ENCODE measurements at regions not wholly inside any gene's neighbourhood (a gene's known extent, or its start where the extent isn't known, plus 50 kb on each side); places are given as distances from the start of the nearest gene placed in this dataset.

- CTCF ChIA-PET = no interaction called here
- peaks cover 81% of the 10 kb centered on the region for H3K27me3 Mint-ChIP-seq (ENCODE audit: unreplicated experiment)
These were observed 254.8 kb downstream of the CYP26B1 start for GRCh38 chr2:71892896-71893295.

GRCh38 chr2:71892423-71892730, 255.3 kb downstream of the CYP26B1 start:
- BruUV-seq (replicated peaks) = no TSS peak
- TF ChIP-seq CTCF (IDR thresholded peaks at IDR 0.05; ENCODE audit: unreplicated experiment) = no peak
- CTCF ChIA-PET = no interaction called here
- peaks cover 81% of the 10 kb centered on the region for H3K27me3 Mint-ChIP-seq (ENCODE audit: unreplicated experiment)
- no peaks in the 10 kb centered on the region for H3K36me3 Mint-ChIP-seq (ENCODE audit: insufficient read depth, unreplicated experiment)
- intact Hi-C loops (cut with micrococcal nuclease; ENCODE audit: unreplicated experiment) = no loop called here
- no peaks in the 10 kb centered on the region for H3K9me3 Mint-ChIP-seq (ENCODE audit: low read depth, unreplicated experiment)
- no peaks in the 10 kb centered on the region for H3K4me1 Mint-ChIP-seq (ENCODE audit: low read depth, unreplicated experiment)
- H3K4me3 Mint-ChIP-seq (ENCODE audit: low read depth, unreplicated experiment) = no peak overlapping the region
- DNase-seq = no peak
- no peak overlapping the region for H3K27ac Mint-ChIP-seq (ENCODE audit: unreplicated experiment)

More at GRCh38 chr2:71892896-71893295, 254.8 kb downstream of the CYP26B1 start:
- no peak for TF ChIP-seq CTCF (IDR thresholded peaks at IDR 0.05; ENCODE audit: unreplicated experiment)
- Mint-ChIP-seq H3K36me3 (ENCODE audit: insufficient read depth, unreplicated experiment) (no peaks in the 10 kb centered on the region), H3K9me3 (ENCODE audit: low read depth, unreplicated experiment) (no peaks in the 10 kb centered on the region), H3K4me1 (ENCODE audit: low read depth, unreplicated experiment) (no peaks in the 10 kb centered on the region), H3K4me3 (ENCODE audit: low read depth, unreplicated experiment) (no peak overlapping the region), H3K27ac (ENCODE audit: unreplicated experiment) (no peak overlapping the region)
- intact Hi-C loops (cut with micrococcal nuclease; ENCODE audit: unreplicated experiment) = no loop called here
- no TSS peak for BruUV-seq (replicated peaks)
- DNase-seq = no peak

- TF ChIP-seq CTCF (IDR thresholded peaks at IDR 0.05; ENCODE audit: unreplicated experiment) = no peak
- Mint-ChIP-seq H3K9me3 (ENCODE audit: low read depth, unreplicated experiment) (no peaks in the 10 kb centered on the region), H3K27ac (ENCODE audit: unreplicated experiment) (no peak overlapping the region), H3K27me3 (ENCODE audit: unreplicated experiment) (peaks cover 86% of the 10 kb centered on the region), H3K4me1 (ENCODE audit: low read depth, unreplicated experiment) (no peaks in the 10 kb centered on the region), H3K4me3 (ENCODE audit: low read depth, unreplicated experiment) (no peak overlapping the region), H3K36me3 (ENCODE audit: insufficient read depth, unreplicated experiment) (no peaks in the 10 kb centered on the region)
- no TSS peak for BruUV-seq (replicated peaks)
- DNase-seq = no peak
- CTCF ChIA-PET = no interaction called here
- intact Hi-C loops (cut with micrococcal nuclease; ENCODE audit: unreplicated experiment) = no loop called here
These were observed 255.8 kb downstream of the CYP26B1 start for GRCh38 chr2:71891719-71892422.

GRCh38 chr2:71891155-71891554, 256.5 kb downstream of the CYP26B1 start:
- no peak overlapping the region for H3K27ac Mint-ChIP-seq (ENCODE audit: unreplicated experiment)
- H3K27me3 Mint-ChIP-seq (ENCODE audit: unreplicated experiment) = peaks cover 89% of the 10 kb centered on the region
- peaks cover 5% of the 10 kb centered on the region for H3K9me3 Mint-ChIP-seq (ENCODE audit: low read depth, unreplicated experiment)
- no TSS peak for BruUV-seq (replicated peaks)
- CTCF ChIA-PET = no interaction called here
- DNase-seq = no peak
- TF ChIP-seq CTCF (IDR thresholded peaks at IDR 0.05; ENCODE audit: unreplicated experiment) = no peak
- no peaks in the 10 kb centered on the region for H3K36me3 Mint-ChIP-seq (ENCODE audit: insufficient read depth, unreplicated experiment)
- H3K4me3 Mint-ChIP-seq (ENCODE audit: low read depth, unreplicated experiment) = no peak overlapping the region
- intact Hi-C loops (cut with micrococcal nuclease; ENCODE audit: unreplicated experiment) = no loop called here
- H3K4me1 Mint-ChIP-seq (ENCODE audit: low read depth, unreplicated experiment) = no peaks in the 10 kb centered on the region

Data from Calu3 (cell line).